ENCODE measurements at regions not wholly inside any gene's neighbourhood (a gene's known extent, or its start where the extent isn't known, plus 50 kb on each side); places are given as distances from the start of the nearest gene placed in this dataset.

DNA sequence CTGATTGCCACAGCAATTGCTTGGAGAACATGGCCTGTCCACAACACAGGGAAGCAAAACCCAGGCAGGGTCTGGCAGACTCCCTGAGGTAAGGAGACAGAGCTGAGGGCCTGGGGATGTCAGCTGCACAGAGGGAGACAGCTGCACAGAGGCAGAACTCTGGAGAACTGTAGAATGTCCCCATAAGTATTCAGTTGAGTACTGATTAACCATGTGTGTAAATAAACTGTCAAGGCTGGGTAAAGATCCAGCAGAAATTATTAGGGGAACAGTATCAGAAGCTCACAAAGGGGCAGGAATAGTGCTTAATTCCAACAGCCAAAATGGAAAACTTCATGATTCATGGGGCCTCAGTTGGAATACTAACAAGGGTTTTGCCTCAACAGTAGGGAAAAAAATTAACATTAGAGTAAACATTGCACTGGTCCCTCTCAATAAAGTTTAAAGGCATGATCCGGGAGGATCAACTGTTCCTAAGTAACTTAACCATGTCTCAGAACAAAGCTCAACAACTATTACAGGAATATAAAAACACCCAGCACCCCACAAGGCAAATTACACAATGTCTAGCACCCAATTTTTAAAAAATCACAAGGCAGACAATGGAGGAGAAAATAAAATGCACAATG, 201.3 kb upstream of the RASSF8 start:
- no peak for DNase-seq

DNA sequence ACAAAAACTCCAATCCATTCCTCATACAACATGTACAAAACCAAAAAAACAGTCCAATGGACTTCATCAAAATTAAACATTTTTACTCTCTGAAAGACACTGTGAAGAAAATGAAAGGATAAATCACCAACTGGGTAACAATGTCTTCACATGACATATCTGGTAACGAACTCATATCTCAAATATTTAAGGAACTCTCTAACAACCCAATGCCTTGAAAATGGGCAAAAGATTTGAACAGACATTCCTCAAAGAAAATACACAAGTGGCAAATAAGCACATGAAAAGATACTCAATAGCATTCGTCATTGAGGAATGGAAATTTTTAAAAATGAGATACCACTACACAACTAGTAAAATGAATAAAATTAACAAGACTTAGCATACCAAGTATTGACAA, 198.7 kb upstream of the RASSF8 start:
- no peak for DNase-seq

DNA sequence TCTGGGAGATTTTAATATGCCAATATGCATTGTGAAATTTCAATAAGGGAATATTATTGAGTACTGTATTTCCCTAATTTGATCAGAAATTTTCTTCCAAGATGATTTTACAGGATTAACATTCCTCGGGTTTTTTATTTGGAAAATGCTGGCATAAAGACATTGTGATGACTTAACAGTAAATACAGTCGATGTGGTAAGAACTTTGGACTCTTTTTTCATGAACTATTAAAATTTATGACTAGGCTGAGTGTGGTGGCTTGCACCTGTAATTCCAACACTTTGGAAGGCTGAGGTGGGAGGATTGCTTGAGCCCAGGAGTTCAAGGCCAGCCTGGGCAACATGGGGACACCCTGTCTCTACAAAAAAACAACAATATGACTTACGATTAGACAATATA, 197.1 kb upstream of the RASSF8 start:
- DNase-seq = no peak

DNA sequence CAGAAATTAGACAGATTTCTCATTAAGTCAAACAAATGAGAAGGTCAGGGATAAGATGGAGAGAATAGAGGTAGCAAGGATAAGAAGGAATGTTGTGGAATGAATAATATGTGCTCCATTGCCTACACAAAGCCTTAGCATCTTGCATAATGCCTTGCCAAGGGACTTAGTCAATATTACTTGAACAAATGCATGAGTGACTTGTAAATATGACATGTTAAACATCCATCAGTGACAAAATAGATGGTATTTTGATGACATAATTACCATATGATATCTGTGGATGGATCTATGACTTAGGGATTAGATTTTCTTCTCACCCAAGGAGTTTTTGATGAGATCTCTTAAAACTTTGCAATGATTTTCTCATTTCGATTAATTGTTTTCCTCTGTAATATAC, 194.1 kb upstream of the RASSF8 start:
- DNase-seq = no peak

GRCh38 chr12:25764892-25765291, 193.6 kb upstream of the RASSF8 start:
- no peak for DNase-seq

GRCh38 chr12:25767606-25768005, 190.9 kb upstream of the RASSF8 start:
- DNase-seq = no peak

DNA sequence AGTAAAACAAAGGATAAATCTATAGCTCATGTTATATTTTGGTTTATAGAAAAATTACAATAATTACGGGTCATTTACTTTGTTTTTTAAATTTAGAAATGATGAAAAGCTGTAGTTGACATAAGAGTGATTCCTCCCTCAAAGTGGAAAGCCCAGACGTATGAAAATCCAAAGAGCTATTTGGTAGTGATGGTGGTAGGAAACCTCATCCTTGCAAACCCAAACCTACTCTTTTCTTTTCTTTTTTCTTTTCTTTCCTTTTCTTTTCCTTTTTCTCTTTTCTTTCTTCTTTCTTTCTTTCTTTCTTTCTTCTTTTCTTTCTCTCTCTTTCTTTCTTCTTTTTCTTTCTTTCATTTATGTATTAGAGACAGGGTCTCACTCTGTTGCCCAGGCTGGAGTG, 190.3 kb upstream of the RASSF8 start:
- no peak for DNase-seq

GRCh38 chr12:25769082-25769945, 189.2 kb upstream of the RASSF8 start:
- no peak for DNase-seq

DNA sequence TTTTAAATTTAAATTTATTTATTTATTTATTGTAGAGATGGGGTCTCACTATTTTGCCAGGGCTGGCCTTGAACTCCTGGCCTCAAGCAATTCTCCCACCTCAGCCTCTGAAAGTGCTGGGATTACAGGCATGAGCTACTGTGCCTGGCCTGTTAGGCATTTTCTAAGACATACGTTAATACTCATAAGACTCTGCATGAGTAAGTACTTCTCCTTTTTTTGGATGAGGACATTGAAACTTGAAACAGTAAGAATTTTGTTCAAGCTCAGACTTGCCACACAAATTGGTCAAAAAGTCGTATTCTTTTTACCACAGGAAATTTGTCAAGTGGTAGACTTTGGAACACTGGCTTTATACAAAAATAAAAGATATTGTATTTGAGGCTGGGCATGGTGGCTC, 187.4 kb upstream of the RASSF8 start:
- DNase-seq = no peak

DNA sequence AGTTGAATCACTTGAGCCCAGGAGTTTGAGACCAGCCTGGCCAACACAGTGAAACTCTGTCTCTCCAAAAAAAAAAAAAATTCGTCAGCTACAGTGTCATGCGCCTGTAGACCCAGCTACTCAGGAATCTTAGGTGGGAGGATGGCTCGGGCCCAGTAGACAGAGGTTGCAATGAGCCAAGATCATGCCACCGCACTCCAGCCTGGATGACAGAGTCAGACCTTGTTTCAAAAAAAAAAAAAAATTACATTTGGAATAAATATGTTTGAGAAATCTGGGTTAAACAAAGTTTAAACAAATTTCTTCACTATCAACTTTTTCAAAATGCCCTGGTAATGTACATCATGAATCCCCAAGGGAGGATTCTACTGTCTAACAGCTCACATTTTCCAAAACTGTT, 187.0 kb upstream of the RASSF8 start:
- DNase-seq = no peak

DNA sequence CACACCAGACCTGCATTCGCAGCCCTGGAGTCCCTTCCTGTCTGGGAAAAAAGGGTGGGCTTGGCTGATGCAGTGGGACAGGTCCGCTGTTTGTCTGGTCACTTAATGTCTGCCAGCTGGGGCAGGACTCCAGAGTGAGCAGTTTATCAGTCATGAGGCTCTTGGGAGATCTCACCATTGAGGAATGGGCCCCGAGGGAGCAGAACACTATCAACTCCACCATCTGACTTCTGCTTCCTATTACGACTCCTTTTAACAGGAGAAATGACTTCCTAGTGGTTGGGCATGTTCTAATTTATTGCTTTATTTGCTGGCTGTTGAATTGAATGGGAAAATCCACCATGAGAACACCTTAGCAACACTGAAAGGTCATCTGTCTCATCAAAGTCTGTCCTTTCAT, 182.5 kb upstream of the RASSF8 start:
- no peak for DNase-seq

- no peak for DNase-seq
Measured at GRCh38 chr12:25780771-25781170, 177.7 kb upstream of the RASSF8 start.

- DNase-seq = no peak
Measured at GRCh38 chr12:25781232-25781631, 177.2 kb upstream of the RASSF8 start.

- DNase-seq = no peak
Measured at GRCh38 chr12:25783566-25783965, 174.9 kb upstream of the RASSF8 start.

DNA sequence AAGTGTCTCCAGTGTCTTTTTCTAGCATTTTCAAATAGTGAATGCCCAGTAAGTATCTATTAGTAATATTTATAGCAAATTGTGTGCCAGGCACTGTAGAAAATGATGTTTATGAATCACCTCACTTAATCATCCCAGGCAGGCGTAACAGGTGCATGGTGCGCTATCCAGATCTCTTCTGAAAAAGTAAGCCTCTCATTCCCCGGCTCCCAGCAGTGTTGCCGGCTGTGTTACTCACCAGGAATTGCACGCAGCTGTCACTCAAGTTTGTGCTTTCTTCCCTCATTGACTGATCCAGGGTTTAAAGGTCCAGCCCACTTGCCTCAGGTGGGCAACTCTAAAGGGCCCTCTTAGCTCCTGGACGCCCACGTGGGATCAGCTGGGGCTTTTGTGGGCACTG, 173.8 kb upstream of the RASSF8 start:
- no peak for DNase-seq

DNA sequence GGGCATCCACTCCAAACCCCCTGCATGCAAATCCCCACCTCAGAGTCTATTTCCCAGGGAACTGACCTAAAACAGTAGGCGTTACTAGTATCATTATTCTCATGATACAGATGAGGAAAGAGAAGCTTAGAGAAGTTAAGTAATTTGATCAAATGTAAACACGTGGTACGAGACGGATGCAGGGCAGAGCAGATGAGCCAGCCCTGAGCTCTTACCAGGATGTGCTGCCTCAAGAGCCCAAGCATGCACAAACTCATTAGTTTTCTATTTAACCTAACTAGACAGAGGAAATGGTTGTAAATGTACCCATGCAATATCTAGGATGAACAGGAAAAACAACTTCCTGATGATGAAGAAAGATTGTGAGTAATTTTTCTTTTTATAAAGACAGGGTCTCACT, 173.3 kb upstream of the RASSF8 start:
- no peak for DNase-seq

DNA sequence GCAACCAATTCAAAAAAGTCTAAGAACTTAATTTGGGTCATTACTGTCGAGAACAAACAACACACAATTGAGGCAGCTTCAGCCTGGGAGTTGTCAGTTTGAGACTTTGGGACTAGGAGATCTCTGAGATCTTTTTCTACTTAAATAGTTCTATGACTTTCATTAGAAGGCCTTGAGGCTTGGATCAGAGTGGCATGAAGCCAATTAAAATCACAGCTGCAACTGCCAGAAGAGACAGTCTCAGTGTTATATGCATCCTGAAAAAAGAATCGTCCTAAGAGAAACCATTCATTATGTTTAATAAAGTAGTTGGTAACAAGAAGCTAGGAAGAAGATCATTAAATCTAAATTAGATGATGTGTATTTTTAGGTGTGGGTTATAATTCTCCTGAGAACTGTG, 170.8 kb upstream of the RASSF8 start:
- no peak for DNase-seq

- DNase-seq = no peak
Measured at GRCh38 chr12:25788707-25789442, 169.6 kb upstream of the RASSF8 start.

DNA sequence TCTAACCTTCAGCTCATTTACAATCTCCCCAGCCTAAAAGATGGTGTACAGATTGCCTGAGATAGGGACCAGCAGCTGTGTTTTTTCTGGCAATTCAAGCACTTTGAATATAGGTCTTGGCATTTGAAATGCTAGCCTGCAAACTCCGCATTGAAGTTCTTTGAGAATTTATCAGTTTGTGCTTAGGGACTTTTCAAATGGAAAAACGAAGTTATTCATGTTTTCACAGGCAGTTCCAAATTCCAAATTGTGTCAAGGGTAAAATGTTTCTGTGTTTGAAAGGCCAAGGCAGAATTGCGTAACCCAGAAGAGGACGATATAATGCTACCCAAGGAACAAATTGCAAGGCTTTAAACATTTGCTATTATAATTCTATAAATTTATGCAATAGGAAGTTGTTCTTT, 168.9 kb upstream of the RASSF8 start:
- DNase-seq = no peak

DNA sequence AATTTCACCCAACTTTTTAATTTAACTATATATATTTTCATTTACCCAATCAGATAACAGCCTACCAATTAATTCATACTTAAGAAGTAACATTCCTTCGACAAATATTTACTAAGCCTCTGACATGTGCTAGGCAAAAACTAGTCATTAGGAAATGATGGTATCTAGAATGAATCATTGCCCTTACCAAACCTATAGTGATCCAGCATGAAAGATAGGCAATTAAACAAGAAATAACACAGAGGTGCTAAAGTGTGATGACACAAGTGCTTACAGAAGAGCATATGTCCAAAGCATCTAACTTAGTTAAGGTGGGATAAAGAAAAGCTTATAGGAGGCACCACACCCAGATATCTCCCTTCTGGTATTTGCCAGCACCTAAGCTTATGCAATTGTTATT, 166.5 kb upstream of the RASSF8 start:
- no peak for DNase-seq

DNA sequence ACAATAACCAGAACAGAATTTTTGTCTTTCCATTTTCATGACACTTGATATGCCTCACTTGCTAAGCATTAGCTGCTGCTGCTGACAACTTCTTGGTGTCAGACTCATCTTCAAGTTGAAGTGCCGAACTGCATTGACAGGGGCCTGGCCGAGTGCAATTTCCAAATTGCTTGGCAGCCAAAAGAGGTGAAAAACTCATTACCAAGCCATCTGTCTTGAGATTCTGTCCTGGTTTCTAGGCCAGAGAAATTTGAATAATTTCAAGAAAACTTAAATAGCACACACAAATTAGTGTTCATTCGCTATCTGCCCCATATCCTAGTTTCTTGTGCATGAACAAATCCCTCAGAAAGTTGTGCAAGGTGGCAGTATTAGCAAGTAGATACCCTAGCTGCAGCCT, 165.3 kb upstream of the RASSF8 start:
- DNase-seq = no peak

DNA sequence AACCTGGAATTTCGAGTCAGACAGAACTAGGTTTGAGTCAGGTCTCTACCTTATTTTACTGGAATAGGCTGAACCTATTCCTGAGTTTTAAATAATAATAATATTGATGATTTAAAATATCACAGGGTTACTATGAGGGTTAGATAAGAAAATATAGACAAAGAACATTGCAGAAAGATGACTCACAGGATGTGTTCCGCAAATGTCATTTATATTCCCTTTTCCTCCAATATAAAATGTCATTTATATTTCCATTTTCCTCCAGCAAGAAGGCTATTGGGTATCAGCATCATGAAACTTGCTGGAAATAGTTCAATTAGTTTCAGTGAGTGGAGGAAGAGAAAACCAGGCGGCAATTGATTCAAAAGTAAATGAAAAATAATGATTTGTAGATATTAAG, 163.9 kb upstream of the RASSF8 start:
- DNase-seq = no peak

- DNase-seq = no peak
Measured at GRCh38 chr12:25796523-25797000, 161.9 kb upstream of the RASSF8 start.

GRCh38 chr12:25797386-25797785, 161.1 kb upstream of the RASSF8 start:
- DNase-seq = no peak

Data from NCI-H2171 (cell line).